ENCODE measurements at regions not wholly inside any gene's neighbourhood (a gene's known extent, or its start where the extent isn't known, plus 50 kb on each side); places are given as distances from the start of the nearest gene placed in this dataset.
A peak's percentile ranks its signal among the peaks of the same experiment; 100 is the strongest.
"Not testable (repeated sequence)": the region's sequence is repeated elsewhere in the genome, so short reads cannot be mapped to it uniquely, and the experiment has no call there.

- peak; percentile 69 to 75 for ATAC-seq
Observed at GRCh38 chr3:187852842-187853730, 107.8 kb upstream of the BCL6 start.

- ATAC-seq: no peak
Observed at GRCh38 chr3:187855131-187855530, 109.9 kb upstream of the BCL6 start.

GRCh38 chr3:187856555-187856954 lies 111.3 kb upstream of the BCL6 start:
- no peak for ATAC-seq

GRCh38 chr3:187858041-187858440 lies 112.8 kb upstream of the BCL6 start:
- ATAC-seq: no peak

GRCh38 chr3:187858711-187859110 lies 113.4 kb upstream of the BCL6 start:
- ATAC-seq: no peak

GRCh38 chr3:187862701-187863277 lies 117.5 kb upstream of the BCL6 start:
- not testable (repeated sequence) for ATAC-seq

- peak; percentile 74 to 76 for ATAC-seq
Observed at GRCh38 chr3:187870360-187871203, 125.3 kb upstream of the BCL6 start.

GRCh38 chr3:187871204-187871591 lies 125.9 kb upstream of the BCL6 start:
- no peak for ATAC-seq

GRCh38 chr3:187871848-187872247 lies 126.6 kb upstream of the BCL6 start:
- ATAC-seq: no peak

GRCh38 chr3:187873843-187874242 lies 128.6 kb upstream of the BCL6 start:
- no peak for ATAC-seq

GRCh38 chr3:187875863-187876262 lies 130.6 kb upstream of the BCL6 start:
- no peak for ATAC-seq

GRCh38 chr3:187878772-187879518 lies 133.7 kb upstream of the BCL6 start:
- ATAC-seq: no peak

GRCh38 chr3:187880441-187880840 lies 135.2 kb upstream of the BCL6 start:
- ATAC-seq: no peak

GRCh38 chr3:187880851-187881250 lies 135.6 kb upstream of the BCL6 start:
- ATAC-seq: peak in 1 of 2 donors; percentile 28

- ATAC-seq: no peak
Observed at GRCh38 chr3:187888701-187889100, 143.4 kb upstream of the BCL6 start.

- ATAC-seq: no peak
Observed at GRCh38 chr3:187889106-187889505, 143.8 kb upstream of the BCL6 start.

GRCh38 chr3:187889601-187890404 lies 144.5 kb upstream of the BCL6 start:
- no peak for ATAC-seq

GRCh38 chr3:187890405-187890752 lies 145.1 kb upstream of the BCL6 start:
- ATAC-seq: not testable (repeated sequence)

GRCh38 chr3:187896646-187897045 lies 151.4 kb upstream of the BCL6 start:
- no peak for ATAC-seq

GRCh38 chr3:187899246-187899645 lies 154.0 kb upstream of the BCL6 start:
- no peak for ATAC-seq

- peak; percentile 58 to 77 for ATAC-seq
Observed at GRCh38 chr3:187900993-187901755, 155.9 kb upstream of the BCL6 start.

All from activated CD4-positive, CD25-positive, alpha-beta regulatory T cell treated with anti-CD3 and anti-CD28 coated beads, Interleukin-2, amount 50 U/mL, for 24 hours (primary cell).